ENCODE measurements at regions not wholly inside any gene's neighbourhood (a gene's known extent, or its start where the extent isn't known, plus 50 kb on each side); places are given as distances from the start of the nearest gene placed in this dataset.

DNA sequence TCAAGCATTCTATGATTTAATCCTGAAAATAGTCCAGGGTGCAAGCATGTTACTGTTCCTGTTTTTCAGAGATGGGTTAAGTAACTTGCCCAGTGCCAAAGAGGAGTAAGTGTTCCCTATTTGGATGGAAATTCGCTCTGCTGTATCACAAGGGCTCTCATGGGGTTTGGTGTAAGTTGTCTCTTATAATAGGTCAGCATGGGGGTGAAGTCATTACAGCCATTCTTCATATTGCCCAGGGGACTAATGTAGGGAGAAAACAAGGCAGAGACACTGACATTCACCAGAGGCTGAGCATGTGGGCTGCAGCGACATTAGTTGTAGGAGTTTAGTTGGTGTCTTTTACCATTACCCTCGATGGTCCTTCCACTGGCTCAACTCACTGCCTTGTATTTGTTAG is 142.1 kb upstream of the GLRA1 start:
- TF ChIP-seq GATA3 (IDR thresholded peaks at IDR 0.05; ENCODE audit: low read depth, low read length), result no peak
- no peak for TF ChIP-seq GATA2 (IDR thresholded peaks at IDR 0.05; ENCODE audit: low read depth, low read length)

All from SH-SY5Y (cell line).